Endothelial cell of umbilical vein (primary cell): ENCODE measurements at regions not wholly inside any gene's neighbourhood (a gene's known extent, or its start where the extent isn't known, plus 50 kb on each side); places are given as distances from the start of the nearest gene placed in this dataset.

Experiments
- BruUV-seq: library from RNA; stranded (reverse); fragments of 400-500 nt; replicated peaks from 2 replicates; lab custom pipeline; 2021; lab: Mats Ljungman, UMichigan
- CTCF ChIA-PET: fragments of 300-600, 350-600 bp; sonication (Branson Sonifier 250); formaldehyde crosslinking; loops from one replicate; lab custom pipeline; 2021; ENCODE audit warnings: antibody characterized with exemption, inconsistent platforms; lab: Charles Lee
- POLR2A ChIA-PET: fragments of 300-600, 350-600 bp; sonication (Branson Sonifier 250); formaldehyde crosslinking; loops from one replicate; lab custom pipeline; 2021; ENCODE audit warnings: antibody characterized with exemption, inconsistent platforms; lab: Charles Lee
- DNase-seq: peaks from one replicate; pipeline ENCODE4 v3.0.0-alpha.2; 2011; ENCODE audit warnings: low read depth, low spot score
- FAIRE-seq: peaks from 2 replicates; lab custom pipeline; 2011; peaks lifted over from hg19 to GRCh38; lab: Jason Lieb, UNC
- H2AFZ ChIP-seq: 2 replicates; pipeline ENCODE4 v1.6.0; 2012; ENCODE audit warnings: low read depth, low read length, control low read depth, inconsistent platforms
- H3K27ac ChIP-seq: 2 replicates; pipeline ENCODE4 v1.5.1; 2011; ENCODE audit warnings: low read depth, mild to moderate bottlenecking, control low read depth, low read length, moderate library complexity; ENCODE audit not compliant: insufficient read depth
- H3K27me3 ChIP-seq, 2 experiments: 2 replicates each; pipeline versions ENCODE4 v1.6.0 to v1.6.1; 2011; ENCODE audit warnings: low read length in 2 of 2, mixed read lengths in 1 of 2; ENCODE audit not compliant: control insufficient read depth in 2 of 2, insufficient read depth in 2 of 2
- H3K36me3 ChIP-seq, 2 experiments: 2 replicates in 1 of 2; 3 replicates in 1 of 2; pipeline ENCODE4 v1.5.1; 2011; ENCODE audit warnings: low read length in 2 of 2, mild to moderate bottlenecking in 1 of 2, moderate library complexity in 1 of 2; ENCODE audit not compliant: control insufficient read depth in 2 of 2, insufficient read depth in 2 of 2; ENCODE audit errors: extremely low read depth in 1 of 2
- H3K4me1 ChIP-seq: 3 replicates; pipeline ENCODE4 v1.5.1; 2011; ENCODE audit warnings: mild to moderate bottlenecking, low read length; ENCODE audit not compliant: control insufficient read depth, insufficient read depth; ENCODE audit errors: extremely low read depth
- H3K4me2 ChIP-seq: 2 replicates; pipeline ENCODE4 v1.6.1; 2011; ENCODE audit warnings: low read length, control low read depth, mixed read lengths; ENCODE audit not compliant: insufficient read depth
- H3K4me3 ChIP-seq, 3 experiments: fragments of 200-600 bp in 1 of 3; sonication (generic), shearing (Covaris generic) in 1 of 3; replicated peaks in 1 of 3; 2 replicates each; pipeline ENCODE4 v1.5.1; 2011 to 2016; ENCODE audit warnings: control low read depth in 3 of 3, low read length in 3 of 3, mild to moderate bottlenecking in 2 of 3, inconsistent platforms in 1 of 3, low read depth in 1 of 3, moderate library complexity in 1 of 3; ENCODE audit not compliant: insufficient read depth in 1 of 3
- H3K79me2 ChIP-seq: 2 replicates; pipeline ENCODE4 v1.6.0; 2012; ENCODE audit warnings: low read length, inconsistent platforms; ENCODE audit not compliant: control insufficient read depth, insufficient read depth
- H3K9ac ChIP-seq: replicated peaks from 2 replicates; pipeline ENCODE3; 2011; ENCODE audit warnings: low read length, control low read depth; ENCODE audit not compliant: insufficient read depth; ENCODE audit errors: extremely low read depth
- H3K9me1 ChIP-seq: replicated peaks from 3 replicates; pipeline ENCODE4 v1.6.0; 2011; ENCODE audit warnings: mild to moderate bottlenecking, low read length; ENCODE audit not compliant: control insufficient read depth, insufficient read depth; ENCODE audit errors: extremely low read depth
- H3K9me3 ChIP-seq: replicated peaks from 2 replicates; pipeline ENCODE4 v1.5.1; 2012; ENCODE audit warnings: low read length, inconsistent platforms; ENCODE audit not compliant: control insufficient read depth, insufficient read depth
- H4K20me1 ChIP-seq: replicated peaks from 2 replicates; pipeline ENCODE3; 2011; ENCODE audit warnings: mild to moderate bottlenecking, low read length; ENCODE audit not compliant: control insufficient read depth, insufficient read depth; ENCODE audit errors: extremely low read depth
- EZH2 ChIP-seq: IDR thresholded peaks from 2 replicates; pipeline ENCODE4 v1.6.1; 2012; ENCODE audit warnings: borderline replicate concordance, low read depth, mild to moderate bottlenecking, moderate library complexity, low read length, inconsistent platforms; ENCODE audit not compliant: severe bottlenecking
- FOS ChIP-seq: IDR thresholded peaks from 2 replicates; pipeline ENCODE4 v1.6.1; 2011; ENCODE audit warnings: mild to moderate bottlenecking, low read length, moderate library complexity, borderline replicate concordance; ENCODE audit not compliant: insufficient read depth
- JUN ChIP-seq: IDR thresholded peaks from 2 replicates; pipeline ENCODE4 v1.6.1; 2011; ENCODE audit warnings: borderline replicate concordance, low read depth; ENCODE audit not compliant: insufficient read length, insufficient read depth
- MYC ChIP-seq: IDR thresholded peaks from one replicate; pipeline ENCODE4 v1.6.1; 2011; ENCODE audit warnings: mild to moderate bottlenecking, low read depth, low read length
- POLR2A ChIP-seq: IDR thresholded peaks from 2 replicates; pipeline ENCODE4 v1.6.1; 2012; ENCODE audit warnings: low read depth, mild to moderate bottlenecking, control low read depth, low read length
- POLR2AphosphoS5 ChIP-seq: IDR thresholded peaks from 2 replicates; pipeline ENCODE4 v1.6.1; 2012; ENCODE audit warnings: low read depth, mild to moderate bottlenecking, control low read depth, low read length, moderate library complexity; ENCODE audit not compliant: insufficient read depth
- dilution Hi-C: fragments of 300-500 bp; cut with MboI; formaldehyde crosslinking; loops from one replicate; pipeline ENCODE4 v1.15.0; 2019; ENCODE audit warnings: low sequenced_read_pairs; ENCODE audit not compliant: extremely low pct_ligation_motif_present
- intact Hi-C: fragments of 100-400 bp; cut with micrococcal nuclease; formaldehyde crosslinking; loops from one replicate; pipeline ENCODE4 v1.10.0; 2022
- TF ChIP-seq, protein P1 (sequence below): IDR thresholded peaks from 2 replicates; pipeline ENCODE4 v1.6.1; 2011; ENCODE audit not compliant: insufficient read depth, insufficient read length
- TF ChIP-seq, protein P2 (sequence below), 2 donors: IDR thresholded peaks; 1 replicate in 1 of 2; 2 replicates in 1 of 2; pipeline ENCODE4 v1.5.1; 2011; ENCODE audit warnings: low read length in 2 of 2, mild to moderate bottlenecking in 2 of 2, moderate library complexity in 2 of 2, control low read depth in 1 of 2, inconsistent platforms in 1 of 2, low read depth in 1 of 2; ENCODE audit not compliant: insufficient read depth in 1 of 2; ENCODE audit errors: extremely low read depth in 1 of 2

DNA sequence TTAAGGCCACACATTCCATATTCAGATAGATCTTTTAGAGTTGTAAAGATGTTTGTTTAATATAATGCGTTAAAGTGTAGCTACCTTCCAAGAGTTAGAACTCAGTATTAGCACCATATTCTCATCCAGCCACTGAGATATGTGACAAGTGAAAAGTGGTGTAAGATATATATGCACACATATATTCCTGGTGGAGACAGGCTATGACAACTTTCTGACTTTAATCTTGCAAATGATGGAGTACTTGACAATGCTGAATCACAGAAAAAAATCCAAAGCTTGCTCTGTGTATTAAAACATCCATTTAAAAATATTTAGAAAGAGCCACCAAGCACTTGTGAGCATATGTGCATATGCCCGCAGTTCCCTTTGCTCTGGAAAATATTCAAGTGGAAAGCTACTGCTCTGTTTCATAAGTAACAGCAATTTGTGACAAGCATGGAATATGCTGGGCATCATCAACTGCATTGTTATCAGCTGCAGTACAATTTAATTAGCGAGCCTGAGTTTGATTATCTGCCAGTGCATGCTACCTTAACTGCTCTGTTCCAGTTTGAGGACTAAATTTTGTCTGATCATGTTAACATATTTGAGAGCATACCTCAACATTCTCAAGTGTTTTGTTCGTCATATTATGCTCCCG is 64.8 kb downstream of the VIP start:
- Histone ChIP-seq H3K4me1 (no peaks in the 10 kb centered on the region), H3K9me3 (no peaks in the 10 kb centered on the region), H3K9me1 (no peaks in the 10 kb centered on the region), H4K20me1 (no peaks in the 10 kb centered on the region), H3K27ac (no peak overlapping the region), H2AFZ (no peak overlapping the region), H3K79me2 (no peaks in the 10 kb centered on the region), H3K36me3 (no peaks in the 10 kb centered on the region), H3K27me3 (no peaks in the 10 kb centered on the region), H3K4me3 (no peak overlapping the region), H3K9ac (no peak overlapping the region), H3K4me2 (no peak overlapping the region)
- ChIA-PET CTCF (interaction anchor here (2.4 kb wide), 1 partner anchor 139 kb away, joined by 5 read pairs; no protein-coding TSS in a partner anchor), POLR2A (no interaction called here)
- no peak for DNase-seq
- intact Hi-C loops, result no loop called here
- FAIRE-seq, result peak; percentile 12
- BruUV-seq, result no TSS peak
- TF ChIP-seq POLR2A, result no peak
- no peak for TF ChIP-seq EZH2
- TF ChIP-seq JUN, result no peak
- no peak for TF ChIP-seq POLR2AphosphoS5
- TF ChIP-seq, protein P1, sequence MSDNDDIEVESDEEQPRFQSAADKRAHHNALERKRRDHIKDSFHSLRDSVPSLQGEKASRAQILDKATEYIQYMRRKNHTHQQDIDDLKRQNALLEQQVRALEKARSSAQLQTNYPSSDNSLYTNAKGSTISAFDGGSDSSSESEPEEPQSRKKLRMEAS, result no peak
- no peak for TF ChIP-seq FOS
- TF ChIP-seq, protein P2, sequence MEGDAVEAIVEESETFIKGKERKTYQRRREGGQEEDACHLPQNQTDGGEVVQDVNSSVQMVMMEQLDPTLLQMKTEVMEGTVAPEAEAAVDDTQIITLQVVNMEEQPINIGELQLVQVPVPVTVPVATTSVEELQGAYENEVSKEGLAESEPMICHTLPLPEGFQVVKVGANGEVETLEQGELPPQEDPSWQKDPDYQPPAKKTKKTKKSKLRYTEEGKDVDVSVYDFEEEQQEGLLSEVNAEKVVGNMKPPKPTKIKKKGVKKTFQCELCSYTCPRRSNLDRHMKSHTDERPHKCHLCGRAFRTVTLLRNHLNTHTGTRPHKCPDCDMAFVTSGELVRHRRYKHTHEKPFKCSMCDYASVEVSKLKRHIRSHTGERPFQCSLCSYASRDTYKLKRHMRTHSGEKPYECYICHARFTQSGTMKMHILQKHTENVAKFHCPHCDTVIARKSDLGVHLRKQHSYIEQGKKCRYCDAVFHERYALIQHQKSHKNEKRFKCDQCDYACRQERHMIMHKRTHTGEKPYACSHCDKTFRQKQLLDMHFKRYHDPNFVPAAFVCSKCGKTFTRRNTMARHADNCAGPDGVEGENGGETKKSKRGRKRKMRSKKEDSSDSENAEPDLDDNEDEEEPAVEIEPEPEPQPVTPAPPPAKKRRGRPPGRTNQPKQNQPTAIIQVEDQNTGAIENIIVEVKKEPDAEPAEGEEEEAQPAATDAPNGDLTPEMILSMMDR (IDR thresholded peaks at IDR 0.05; ENCODE audit: extremely low read depth in 1 of 2, insufficient read depth in 1 of 2, low read depth in 1 of 2, low read length in 2 of 2), result no peak
- no peak for TF ChIP-seq MYC
- dilution Hi-C loops, result no loop called here
